Thymus (tissue), 11 donors: ENCODE measurements at regions not wholly inside any gene's neighbourhood (a gene's known extent, or its start where the extent isn't known, plus 50 kb on each side); places are given as distances from the start of the nearest gene placed in this dataset.

ENCODE experiments used
- DNase-seq, 9 donors: peaks; one replicate each; pipeline ENCODE4 v3.0.0-alpha.2; 2013; ENCODE audit warnings: low spot score in 9 of 9, low read depth in 6 of 9, missing footprints in 1 of 9
- H3K27ac ChIP-seq, 2 donors: one replicate each; pipeline ENCODE4 v1.5.1; 2013; ENCODE audit warnings: control low read depth in 1 of 2, low read depth in 1 of 2, low read length in 1 of 2, mild to moderate bottlenecking in 1 of 2, moderate library complexity in 1 of 2
- H3K27me3 ChIP-seq, 2 donors: one replicate each; pipeline ENCODE4 v1.5.1; 2013; ENCODE audit warnings: low read length in 1 of 2; ENCODE audit not compliant: control insufficient read depth in 2 of 2, insufficient read depth in 1 of 2
- H3K36me3 ChIP-seq, 2 donors: one replicate each; pipeline ENCODE4 v1.5.1; 2013; ENCODE audit warnings: low read length in 1 of 2, mild to moderate bottlenecking in 1 of 2, moderate library complexity in 1 of 2; ENCODE audit not compliant: control insufficient read depth in 2 of 2, insufficient read depth in 2 of 2
- H3K4me1 ChIP-seq, 2 donors: one replicate each; pipeline ENCODE4 v1.5.1; 2013; ENCODE audit warnings: low read length in 2 of 2; ENCODE audit not compliant: control insufficient read depth in 2 of 2, insufficient read depth in 2 of 2
- H3K4me3 ChIP-seq, 2 donors: one replicate each; pipeline ENCODE4 v1.5.1; 2013; ENCODE audit warnings: low read length in 2 of 2, control low read depth in 1 of 2, mild to moderate bottlenecking in 1 of 2
- H3K9me3 ChIP-seq, 2 donors: one replicate each; pipeline ENCODE4 v1.5.1; 2013; ENCODE audit warnings: low read length in 1 of 2, mild to moderate bottlenecking in 1 of 2; ENCODE audit not compliant: control insufficient read depth in 2 of 2, insufficient read depth in 1 of 2
- WGBS: extraction: QIAGEN DNeasy Blood & Tissue Kit; methylation state at CpG from one replicate; pipeline ENCODE4 v1.1.7; 2013; 5-methylcytosine and 5-hydroxymethylcytosine counted together
- donor health status: healthy.

- 49% methylated on average over 1 of the region's 1 CpG for WGBS
- no peaks in the 10 kb centered on the region for H3K9me3 ChIP-seq
- no peaks in the 10 kb centered on the region for H3K4me1 ChIP-seq
- H3K27me3 ChIP-seq, result no peaks in the 10 kb centered on the region
- H3K36me3 ChIP-seq, result no peaks in the 10 kb centered on the region
- H3K4me3 ChIP-seq, result no peak overlapping the region
- DNase-seq, result no peak
- H3K27ac ChIP-seq, result no peak overlapping the region
These were observed 102.0 kb upstream of the NFIB start for GRCh38 chr9:14415947-14416346.

- H3K36me3 ChIP-seq, result no peaks in the 10 kb centered on the region
- DNase-seq, result no peak
- no peaks in the 10 kb centered on the region for H3K9me3 ChIP-seq
- H3K4me1 ChIP-seq, result no peaks in the 10 kb centered on the region
- no peak overlapping the region for H3K4me3 ChIP-seq
- 97% methylated on average over 6 of the region's 6 CpGs for WGBS
- no peaks in the 10 kb centered on the region for H3K27me3 ChIP-seq
- H3K27ac ChIP-seq, result no peak overlapping the region
These were observed 99.9 kb upstream of the NFIB start for GRCh38 chr9:14413812-14414211.

DNA sequence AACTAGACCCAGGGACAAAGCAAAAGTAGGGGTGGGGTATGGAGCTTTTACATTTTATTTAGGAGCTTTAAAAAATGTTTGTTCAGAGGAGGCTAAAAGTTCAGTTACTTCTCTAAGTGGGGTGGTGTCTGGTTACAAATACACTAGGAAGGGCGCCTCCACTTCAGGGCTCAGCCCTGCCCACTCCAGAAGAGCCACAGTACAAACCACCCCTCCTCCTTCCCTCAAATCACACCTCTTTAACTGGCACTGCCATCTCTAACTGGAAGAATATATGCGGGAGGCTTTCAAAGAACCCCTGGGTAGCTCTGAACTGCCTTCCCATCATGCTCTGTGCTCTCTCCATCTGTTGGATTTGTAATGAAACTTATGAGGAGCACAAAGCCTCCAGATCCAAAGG is 98.8 kb upstream of the NFIB start:
- WGBS, result 95% methylated on average over 2 of the region's 2 CpGs
- H3K9me3 ChIP-seq, result no peaks in the 10 kb centered on the region
- H3K27me3 ChIP-seq, result no peaks in the 10 kb centered on the region
- H3K4me1 ChIP-seq, result no peaks in the 10 kb centered on the region
- H3K36me3 ChIP-seq, result no peaks in the 10 kb centered on the region
- H3K27ac ChIP-seq, result no peak overlapping the region
- H3K4me3 ChIP-seq, result no peak overlapping the region
- DNase-seq, result no peak

DNA sequence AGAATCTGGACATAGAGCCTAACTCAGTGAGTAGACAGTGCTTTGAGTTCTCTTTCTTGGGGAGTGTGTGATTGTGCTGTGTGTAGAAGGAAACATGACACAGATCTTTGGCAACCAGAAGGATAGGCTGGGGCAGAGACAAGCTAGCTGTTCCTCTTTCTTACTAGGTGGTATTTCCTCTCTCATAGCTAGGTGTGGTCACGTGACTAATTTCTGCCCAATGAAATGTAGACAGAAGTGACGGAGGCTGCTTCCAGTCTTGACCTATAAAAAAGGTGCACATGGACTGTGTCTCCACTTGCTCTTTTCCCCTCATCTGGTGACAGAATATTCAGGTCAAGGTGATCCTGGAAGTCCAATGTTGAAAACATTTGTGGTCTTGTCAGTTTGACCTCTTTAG is 92.5 kb upstream of the NFIB start:
- no peak for DNase-seq
- H3K4me3 ChIP-seq, result no peak overlapping the region

DNA sequence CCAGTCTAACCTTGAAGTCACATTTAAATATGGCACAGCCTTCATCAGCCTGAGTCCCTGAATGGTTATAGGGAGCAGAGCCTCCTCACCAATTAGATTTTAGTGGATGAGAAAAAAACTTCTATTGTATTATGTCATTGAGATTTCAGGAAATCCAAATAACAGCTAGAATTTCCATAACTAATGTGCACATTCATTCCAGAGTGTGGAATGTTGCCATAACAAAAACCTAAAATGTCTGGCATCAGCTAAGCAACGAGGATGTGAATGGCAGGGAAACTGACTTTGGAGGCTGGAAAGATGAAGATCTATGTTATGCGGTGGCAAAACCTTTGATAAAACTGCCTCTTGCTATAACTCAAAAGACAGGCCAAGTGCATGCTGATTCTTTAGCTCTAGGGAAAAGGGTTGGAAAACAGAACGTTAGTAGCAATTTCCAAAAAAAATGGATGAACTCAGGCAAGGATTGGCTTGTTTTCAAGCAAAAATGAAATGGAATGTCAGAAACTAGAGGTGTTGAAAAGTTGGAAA is 91.3 kb upstream of the NFIB start:
- no peaks in the 10 kb centered on the region for H3K36me3 ChIP-seq
- no peaks in the 10 kb centered on the region for H3K27me3 ChIP-seq
- no peak overlapping the region for H3K27ac ChIP-seq
- no peaks in the 10 kb centered on the region for H3K4me1 ChIP-seq
- DNase-seq, result no peak
- 92% methylated on average over 3 of the region's 3 CpGs for WGBS
- H3K4me3 ChIP-seq, result no peak overlapping the region
- H3K9me3 ChIP-seq, result no peaks in the 10 kb centered on the region

More for the DNA sequence above, 92.5 kb upstream of the NFIB start:
- Histone ChIP-seq H3K27me3 (no peaks in the 10 kb centered on the region), H3K36me3 (no peaks in the 10 kb centered on the region), H3K4me1 (no peaks in the 10 kb centered on the region), H3K27ac (no peak overlapping the region), H3K9me3 (no peaks in the 10 kb centered on the region)
- WGBS, result 95% methylated on average over 2 of the region's 2 CpGs

- no peak for DNase-seq
- Histone ChIP-seq H3K4me3 (no peak overlapping the region), H3K9me3 (no peaks in the 10 kb centered on the region), H3K27me3 (no peaks in the 10 kb centered on the region), H3K27ac (no peak overlapping the region), H3K36me3 (no peaks in the 10 kb centered on the region), H3K4me1 (no peaks in the 10 kb centered on the region)
- WGBS, result 88% methylated on average over 4 of the region's 4 CpGs
These were observed 89.1 kb upstream of the NFIB start for GRCh38 chr9:14403081-14403480.

DNA sequence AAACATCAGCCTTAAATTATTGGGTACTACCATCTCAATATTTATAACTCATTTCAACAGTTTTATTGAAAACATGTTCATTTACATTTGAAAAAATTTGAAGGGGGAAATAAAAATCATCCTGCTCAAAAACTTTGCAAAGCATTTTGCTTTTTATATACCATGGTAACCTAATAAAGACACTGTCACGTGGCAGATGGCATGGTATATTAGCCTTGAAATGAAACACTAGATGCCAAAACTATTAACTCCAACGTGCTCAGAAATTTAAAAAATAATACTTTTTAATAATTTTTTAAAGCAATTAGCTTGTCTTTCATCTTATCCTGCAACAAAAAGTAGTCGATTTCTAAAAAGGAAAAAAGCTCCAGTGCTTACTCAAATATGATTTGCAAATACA is 88.6 kb upstream of the NFIB start:
- WGBS, result 83% methylated on average over 3 of the region's 3 CpGs
- no peak for DNase-seq
- Histone ChIP-seq H3K9me3 (no peaks in the 10 kb centered on the region), H3K36me3 (no peaks in the 10 kb centered on the region), H3K4me3 (no peak overlapping the region), H3K4me1 (no peaks in the 10 kb centered on the region), H3K27me3 (no peaks in the 10 kb centered on the region), H3K27ac (no peak overlapping the region)

GRCh38 chr9:14401911-14402310 is 88.0 kb upstream of the NFIB start:
- no peak for DNase-seq
- WGBS, result 97% methylated on average over 2 of the region's 2 CpGs
- Histone ChIP-seq H3K27me3 (no peaks in the 10 kb centered on the region), H3K36me3 (no peaks in the 10 kb centered on the region), H3K27ac (no peak overlapping the region), H3K9me3 (no peaks in the 10 kb centered on the region), H3K4me3 (no peak overlapping the region), H3K4me1 (no peaks in the 10 kb centered on the region)

GRCh38 chr9:14400658-14400995 is 86.7 kb upstream of the NFIB start:
- H3K9me3 ChIP-seq, result no peaks in the 10 kb centered on the region
- DNase-seq, result no peak
- no peak overlapping the region for H3K4me3 ChIP-seq
- WGBS, result 91% methylated on average over 6 of the region's 6 CpGs
- no peaks in the 10 kb centered on the region for H3K36me3 ChIP-seq
- H3K27ac ChIP-seq, result no peak overlapping the region
- H3K4me1 ChIP-seq, result no peaks in the 10 kb centered on the region
- no peaks in the 10 kb centered on the region for H3K27me3 ChIP-seq
